Inferior parietal cortex (tissue), 1 donor: ENCODE measurements at regions not wholly inside any gene's neighbourhood (a gene's known extent, or its start where the extent isn't known, plus 50 kb on each side); places are given as distances from the start of the nearest gene placed in this dataset.
"Not testable (repeated sequence)": the region's sequence is repeated elsewhere in the genome, so short reads cannot be mapped to it uniquely, and the experiment has no call there.

Experiments
- DNase-seq: peaks from one replicate; pipeline ENCODE4 v3.0.0-alpha.2; 2016; ENCODE audit errors: extremely low spot score

GRCh38 chr2:87349006-87349405, 327.4 kb upstream of the PLGLB1 start:
- not testable (repeated sequence) for DNase-seq

- DNase-seq: not testable (repeated sequence)
Measured at GRCh38 chr2:87352178-87352934, 330.7 kb upstream of the PLGLB1 start.

- DNase-seq: not testable (repeated sequence)
Measured at GRCh38 chr2:87353408-87353807, 331.8 kb upstream of the PLGLB1 start.

- DNase-seq: not testable (repeated sequence)
Measured at GRCh38 chr2:87354102-87354501, 332.5 kb upstream of the PLGLB1 start.

GRCh38 chr2:87360250-87360649, 338.6 kb upstream of the PLGLB1 start:
- not testable (repeated sequence) for DNase-seq

GRCh38 chr2:87360927-87361326, 339.3 kb upstream of the PLGLB1 start:
- DNase-seq: not testable (repeated sequence)

- DNase-seq: not testable (repeated sequence)
Measured at GRCh38 chr2:87361805-87362204, 340.2 kb upstream of the PLGLB1 start.

- DNase-seq: not testable (repeated sequence)
Measured at GRCh38 chr2:87364379-87364778, 342.7 kb upstream of the PLGLB1 start.

- DNase-seq: not testable (repeated sequence)
Measured at GRCh38 chr2:87365038-87365437, 343.4 kb upstream of the PLGLB1 start.

GRCh38 chr2:87386063-87386560, 361.8 kb upstream of the PLGLB2 start:
- DNase-seq: not testable (repeated sequence)

- DNase-seq: not testable (repeated sequence)
Measured at GRCh38 chr2:87395784-87396183, 352.1 kb upstream of the PLGLB2 start.

- not testable (repeated sequence) for DNase-seq
Measured at GRCh38 chr2:87396551-87397265, 351.2 kb upstream of the PLGLB2 start.

GRCh38 chr2:87397276-87398065, 350.4 kb upstream of the PLGLB2 start:
- DNase-seq: not testable (repeated sequence)

- not testable (repeated sequence) for DNase-seq
Measured at GRCh38 chr2:87398567-87399305, 349.2 kb upstream of the PLGLB2 start.

GRCh38 chr2:87401726-87402345, 346.1 kb upstream of the PLGLB2 start:
- no peak for DNase-seq

GRCh38 chr2:87403893-87404175, 344.1 kb upstream of the PLGLB2 start:
- no peak for DNase-seq

GRCh38 chr2:87404411-87405255, 343.3 kb upstream of the PLGLB2 start:
- not testable (repeated sequence) for DNase-seq

- not testable (repeated sequence) for DNase-seq
Measured at GRCh38 chr2:87405531-87406216, 342.2 kb upstream of the PLGLB2 start.

- DNase-seq: not testable (repeated sequence)
Measured at GRCh38 chr2:87406406-87407175, 341.3 kb upstream of the PLGLB2 start.
